ENCODE measurements at regions not wholly inside any gene's neighbourhood (a gene's known extent, or its start where the extent isn't known, plus 50 kb on each side); places are given as distances from the start of the nearest gene placed in this dataset.

GRCh38 chr12:126114441-126114840, 1049.2 kb downstream of the AACS start:
- no peak for TF ChIP-seq CTCF (IDR thresholded peaks at IDR 0.05)
- TF ChIP-seq POLR2A (IDR thresholded peaks at IDR 0.05), result no peak
